HCT116 (cell line): ENCODE measurements at regions not wholly inside any gene's neighbourhood (a gene's known extent, or its start where the extent isn't known, plus 50 kb on each side); places are given as distances from the start of the nearest gene placed in this dataset.

Experiments used
- EZH2 ChIP-seq: fragments of 200-600 bp; sonication (generic); IDR thresholded peaks from 2 replicates; pipeline ENCODE4 v1.6.1; 2017; ENCODE audit warnings: antibody characterized with exemption, mixed run types
- SP1 ChIP-seq: IDR thresholded peaks from 2 replicates; pipeline ENCODE4 v1.6.1; 2012; ENCODE audit warnings: low read depth

DNA sequence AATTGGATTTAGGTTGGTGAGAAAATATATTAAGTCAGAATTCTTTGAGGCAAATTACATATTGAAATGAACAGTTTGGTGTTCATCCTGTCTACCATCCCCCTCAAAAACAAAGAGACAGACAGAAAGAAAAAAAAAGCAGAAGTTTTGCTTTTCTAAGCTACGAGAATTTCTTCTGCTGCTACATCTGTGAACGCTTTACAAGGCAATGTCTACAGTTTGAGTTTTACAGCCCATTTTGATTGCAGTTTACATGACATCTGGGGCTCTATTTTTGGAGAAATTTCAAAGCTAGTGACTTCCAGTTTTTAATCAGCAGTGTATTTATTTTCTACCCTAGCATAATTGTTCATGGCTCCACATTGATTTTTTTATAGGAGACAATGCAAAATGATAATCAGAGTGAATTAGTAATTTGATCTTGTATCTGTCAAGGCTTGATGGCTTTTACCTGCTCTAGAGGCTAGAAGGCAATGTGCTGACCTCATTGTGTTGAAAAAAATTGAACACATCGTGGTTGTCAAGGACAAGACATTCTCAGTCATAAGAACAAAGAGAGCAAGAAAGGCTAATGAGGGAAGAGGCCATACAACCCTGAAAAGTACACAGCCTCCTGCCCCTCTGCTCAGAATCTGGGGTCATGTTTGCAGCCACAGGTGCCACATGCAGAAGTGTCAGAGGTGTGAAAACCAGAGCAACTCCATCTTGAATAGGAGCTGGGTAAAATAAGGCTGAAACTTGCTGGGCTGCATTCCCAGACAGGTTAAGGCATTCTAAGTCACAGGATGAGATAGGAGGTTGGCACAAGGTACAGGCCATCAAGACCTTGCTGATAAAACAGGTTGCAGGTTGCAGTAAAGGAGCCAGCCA is 201.0 kb upstream of the CAMK1G start:
- no peak for TF ChIP-seq SP1
- TF ChIP-seq EZH2: no peak
